Fibroblast of skin of left biceps (primary cell): ENCODE measurements at regions not wholly inside any gene's neighbourhood (a gene's known extent, or its start where the extent isn't known, plus 50 kb on each side); places are given as distances from the start of the nearest gene placed in this dataset.

Source experiments
- DNase-seq, 2 experiments: peaks; one replicate each; pipeline ENCODE4 v3.0.0-alpha.2; 2013; ENCODE audit warnings: low read depth in 2 of 2

DNA sequence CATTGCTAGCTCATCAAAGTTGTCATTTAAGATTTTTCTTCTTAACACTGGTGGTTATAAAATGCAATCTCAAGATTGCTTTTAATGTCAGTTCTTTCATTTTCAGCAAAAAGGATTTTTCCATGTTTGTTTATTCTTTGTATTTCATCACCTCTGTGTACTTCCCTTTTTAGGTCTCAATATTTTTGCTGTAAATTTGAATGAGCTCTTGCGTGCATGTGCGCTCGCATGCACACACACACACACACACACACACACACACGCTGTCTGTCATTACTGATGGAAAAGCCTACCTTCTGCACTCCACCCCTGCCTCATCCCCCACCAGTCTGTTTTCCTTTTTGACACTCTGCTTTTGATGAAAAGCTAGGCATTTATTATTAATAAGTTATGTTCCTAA lies 85.3 kb upstream of the FYN start:
- no peak for DNase-seq

GRCh38 chr6:111959766-111960165 lies 86.5 kb upstream of the FYN start:
- no peak for DNase-seq

DNA sequence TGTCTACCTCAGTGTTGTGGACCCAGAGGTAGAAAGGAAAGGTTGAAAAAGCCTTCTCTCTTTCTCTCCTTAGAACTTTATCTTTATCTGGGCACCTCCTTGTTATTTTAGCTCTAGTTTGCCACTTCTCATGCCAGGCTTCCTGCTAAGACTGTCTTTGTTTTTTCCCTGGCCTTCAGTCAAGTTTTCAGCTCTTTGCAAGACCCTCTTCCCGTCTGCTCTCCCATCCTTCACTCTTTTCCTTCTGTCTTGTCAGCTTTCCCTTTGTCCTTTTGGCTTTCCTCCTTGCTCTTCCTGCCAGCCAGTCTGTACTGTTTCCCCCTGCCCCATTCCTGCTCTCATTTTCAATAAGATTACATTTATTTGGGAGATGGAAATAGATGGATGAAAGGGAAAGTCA lies 86.8 kb upstream of the CCN6 start:
- DNase-seq = no peak

GRCh38 chr6:111970426-111970825 lies 83.5 kb upstream of the CCN6 start:
- no peak for DNase-seq

DNA sequence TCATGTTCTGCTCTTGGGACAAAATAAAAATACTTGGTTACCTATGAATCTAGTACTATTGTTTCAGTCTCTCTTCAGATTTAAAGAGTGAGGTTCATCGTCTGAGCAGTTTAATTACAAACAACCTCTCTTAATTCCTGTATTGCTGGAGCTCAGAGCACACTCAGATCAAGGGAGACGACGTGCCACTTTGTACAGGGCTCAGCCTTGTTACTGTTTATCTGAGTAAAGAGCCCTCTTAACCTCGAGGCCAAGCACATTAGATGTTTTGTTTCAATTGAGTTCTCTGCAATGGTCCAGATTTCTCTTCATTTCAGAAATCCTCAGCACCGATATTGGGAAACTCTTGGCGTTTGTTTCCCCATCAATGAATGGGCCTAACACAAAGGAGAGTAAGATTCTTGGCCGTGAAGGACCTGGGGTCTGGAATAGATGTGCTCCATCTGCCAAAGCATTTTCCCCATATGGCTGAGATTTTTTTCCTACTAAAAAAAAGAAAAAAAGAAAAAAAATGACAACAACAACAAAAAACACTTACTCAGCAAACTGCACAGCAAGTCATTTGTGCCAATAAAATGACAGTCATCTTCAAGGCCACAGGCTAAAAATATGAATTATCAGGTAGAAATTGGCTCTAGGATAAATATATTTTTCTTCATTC lies 82.6 kb upstream of the CCN6 start:
- DNase-seq = no peak

GRCh38 chr6:111971866-111972532 lies 81.9 kb upstream of the CCN6 start:
- no peak for DNase-seq

DNA sequence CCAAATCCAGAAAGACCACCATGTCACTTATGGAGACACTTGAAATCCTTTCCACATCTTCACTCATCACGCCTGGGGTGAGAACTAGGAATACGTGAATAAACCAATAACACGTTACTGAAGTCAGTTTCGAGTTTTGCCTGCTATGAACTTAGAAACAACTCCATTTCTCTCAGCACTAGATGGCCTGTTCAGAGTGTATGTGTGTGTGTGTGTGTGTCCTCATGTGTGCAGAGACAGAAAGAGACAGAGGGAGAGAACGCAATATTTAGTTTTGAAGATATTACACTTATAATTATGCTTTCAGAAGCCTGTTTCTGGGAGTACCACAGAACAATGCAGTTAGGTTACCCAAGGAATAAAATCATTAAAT lies 81.2 kb upstream of the CCN6 start:
- DNase-seq = no peak

GRCh38 chr6:111973118-111973761 lies 80.7 kb upstream of the CCN6 start:
- peak; percentile 92 to 93 for DNase-seq

- DNase-seq = peak; percentile 38 to 40
Measured at GRCh38 chr6:111973927-111974639, 79.8 kb upstream of the CCN6 start.

DNA sequence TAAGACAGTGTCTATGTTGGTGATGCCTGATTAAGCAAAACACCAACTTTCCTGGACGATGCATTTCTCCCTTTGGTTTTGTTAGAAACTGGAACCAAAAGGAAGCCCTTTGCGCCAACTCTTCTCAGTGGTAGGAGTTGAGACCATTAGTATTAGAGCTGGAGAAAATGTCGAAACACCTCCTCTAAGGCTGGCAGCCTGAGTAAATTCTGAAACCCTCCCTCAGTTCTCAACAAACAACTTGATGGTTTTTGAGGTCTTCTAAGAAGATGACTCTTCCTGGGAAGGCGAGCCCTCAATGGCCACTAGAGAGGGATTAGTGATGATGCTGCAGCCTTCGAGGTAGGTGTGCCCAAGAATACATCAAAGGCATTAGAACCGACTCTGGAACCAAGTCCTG lies 78.4 kb upstream of the CCN6 start:
- DNase-seq = no peak

GRCh38 chr6:111976139-111976538 lies 77.8 kb upstream of the CCN6 start:
- no peak for DNase-seq

- no peak for DNase-seq
Measured at GRCh38 chr6:111978532-111979149, 75.3 kb upstream of the CCN6 start.

DNA sequence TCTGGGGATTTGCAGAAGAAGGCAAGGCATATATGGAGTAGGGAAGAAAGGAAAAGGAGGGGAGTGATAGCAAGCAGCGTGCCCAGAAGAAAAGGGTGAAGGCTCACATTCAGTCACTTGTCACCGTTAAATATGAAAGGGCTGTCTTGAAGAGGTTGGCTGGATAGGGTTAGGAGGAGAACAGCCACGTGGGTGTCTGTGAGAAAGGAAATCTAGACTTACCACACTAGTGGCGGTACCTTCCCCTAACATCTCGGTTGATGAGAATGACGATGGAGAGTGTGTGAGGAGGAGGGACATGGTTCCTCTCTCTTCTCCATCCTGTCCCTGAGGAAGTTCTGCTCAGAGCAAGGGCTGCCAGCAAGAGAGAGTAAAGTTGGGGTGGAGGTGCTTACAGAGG lies 74.3 kb upstream of the CCN6 start:
- no peak for DNase-seq

GRCh38 chr6:111980143-111980542 lies 73.8 kb upstream of the CCN6 start:
- DNase-seq = no peak

DNA sequence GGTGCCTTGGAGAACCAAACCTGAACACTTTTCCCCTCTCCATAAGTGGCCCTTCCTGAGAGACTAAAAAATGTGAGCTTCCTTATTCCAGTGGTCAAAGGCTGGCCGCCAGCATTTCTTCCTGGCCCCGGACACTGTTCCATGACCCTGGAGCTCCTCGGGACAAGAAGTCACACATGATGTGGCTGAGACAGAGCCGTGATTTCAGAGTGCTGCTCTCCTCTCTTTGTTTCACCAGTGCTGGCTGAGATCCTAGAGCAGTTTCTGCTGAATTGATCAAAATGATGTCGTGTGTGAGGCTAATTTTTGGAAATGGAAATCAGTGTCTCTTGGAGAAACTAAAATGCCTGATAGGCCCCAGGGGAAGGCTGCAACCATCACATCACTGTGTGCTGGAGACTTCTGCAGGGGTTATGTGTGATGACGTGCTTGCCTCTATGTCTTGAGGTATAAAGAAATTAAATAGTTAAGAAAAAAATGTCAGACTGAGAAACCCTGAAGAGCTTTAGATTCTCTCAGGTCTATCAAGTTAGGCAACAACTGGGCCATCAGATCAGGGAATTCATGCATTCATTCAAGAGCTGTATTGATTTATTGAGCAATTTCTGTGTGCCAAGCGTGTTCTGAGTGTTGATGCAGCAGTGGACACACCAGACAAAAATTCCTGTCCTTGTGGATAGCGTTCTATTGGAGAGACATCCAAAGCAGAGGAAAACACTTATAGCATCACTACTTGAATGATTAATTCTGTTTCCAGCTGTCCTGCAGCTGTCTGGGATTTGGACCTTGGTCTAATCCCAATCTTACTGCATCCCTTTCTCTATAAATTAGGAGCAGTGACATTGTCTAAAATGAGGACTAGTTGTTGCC lies 72.7 kb upstream of the CCN6 start:
- no peak for DNase-seq

GRCh38 chr6:111982681-111983080 lies 71.2 kb upstream of the CCN6 start:
- DNase-seq = no peak

DNA sequence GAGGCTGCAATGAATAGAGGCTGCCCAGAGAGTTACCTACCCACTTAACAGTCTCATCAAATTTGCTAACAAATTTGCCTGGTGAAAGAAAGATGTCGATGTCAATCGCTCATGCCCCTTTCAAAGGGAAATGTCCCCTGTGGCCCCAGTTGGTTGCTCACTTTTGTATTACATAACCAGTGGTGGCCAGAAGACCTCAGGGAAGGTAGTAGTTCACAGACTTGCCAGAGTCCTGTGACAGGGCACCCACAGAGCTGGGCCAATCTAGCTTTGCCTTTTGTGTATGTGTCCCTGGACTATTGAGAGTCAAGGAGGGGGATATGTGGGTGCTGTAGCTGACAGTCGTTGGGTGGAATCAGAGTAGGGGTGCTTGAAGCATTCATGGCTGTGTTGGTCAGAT lies 70.7 kb upstream of the CCN6 start:
- DNase-seq = no peak

- no peak for DNase-seq
Measured at GRCh38 chr6:111984081-111984480, 69.8 kb upstream of the CCN6 start.

GRCh38 chr6:111984516-111985201 lies 69.2 kb upstream of the CCN6 start:
- no peak for DNase-seq

DNA sequence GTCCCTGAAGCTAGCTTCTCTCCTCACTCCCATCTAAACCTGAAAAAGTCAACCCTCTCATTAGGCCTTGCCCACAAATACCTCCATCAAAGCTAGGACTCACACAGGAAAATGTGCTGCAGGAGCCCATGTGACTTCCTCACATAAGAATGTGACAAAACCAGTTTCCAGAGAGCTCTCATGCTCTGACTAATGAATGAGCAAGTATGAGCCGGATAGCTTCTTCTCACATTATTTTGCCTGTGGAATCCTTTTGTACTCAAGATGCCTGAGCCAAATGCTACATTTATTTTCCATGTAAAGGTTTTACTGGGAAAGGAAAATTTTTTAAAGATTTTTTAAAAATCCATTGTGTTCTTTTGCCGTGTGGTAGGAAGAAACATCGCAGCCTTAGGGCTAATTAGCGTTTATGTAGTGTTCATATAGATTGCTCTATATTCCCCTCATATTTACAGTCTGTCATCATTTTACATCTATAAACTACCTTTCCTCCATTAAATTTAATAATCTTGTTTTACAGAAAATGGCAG lies 68.6 kb upstream of the CCN6 start:
- peak; percentile 73 to 78 for DNase-seq
